Thyroid gland (tissue), 4 donors: ENCODE measurements at regions not wholly inside any gene's neighbourhood (a gene's known extent, or its start where the extent isn't known, plus 50 kb on each side); places are given as distances from the start of the nearest gene placed in this dataset.

Experiments used
- CTCF ChIP-seq, 6 experiments: fragments of 200-600 bp in 3 of 6; fragments of 450-650 bp in 3 of 6; sonication (generic) in 3 of 6; IDR thresholded peaks; one replicate each; pipeline ENCODE4 v1.5.1; 2016 to 2019; ENCODE audit warnings: antibody characterized with exemption in 6 of 6, mild to moderate bottlenecking in 2 of 6, inconsistent platforms in 1 of 6, moderate library complexity in 1 of 6
- POLR2A ChIP-seq, 2 donors: fragments of 450-650 bp; IDR thresholded peaks; one replicate each; pipeline ENCODE4 v1.6.1; 2017; ENCODE audit warnings: antibody characterized with exemption in 2 of 2, mild to moderate bottlenecking in 2 of 2, moderate library complexity in 1 of 2

DNA sequence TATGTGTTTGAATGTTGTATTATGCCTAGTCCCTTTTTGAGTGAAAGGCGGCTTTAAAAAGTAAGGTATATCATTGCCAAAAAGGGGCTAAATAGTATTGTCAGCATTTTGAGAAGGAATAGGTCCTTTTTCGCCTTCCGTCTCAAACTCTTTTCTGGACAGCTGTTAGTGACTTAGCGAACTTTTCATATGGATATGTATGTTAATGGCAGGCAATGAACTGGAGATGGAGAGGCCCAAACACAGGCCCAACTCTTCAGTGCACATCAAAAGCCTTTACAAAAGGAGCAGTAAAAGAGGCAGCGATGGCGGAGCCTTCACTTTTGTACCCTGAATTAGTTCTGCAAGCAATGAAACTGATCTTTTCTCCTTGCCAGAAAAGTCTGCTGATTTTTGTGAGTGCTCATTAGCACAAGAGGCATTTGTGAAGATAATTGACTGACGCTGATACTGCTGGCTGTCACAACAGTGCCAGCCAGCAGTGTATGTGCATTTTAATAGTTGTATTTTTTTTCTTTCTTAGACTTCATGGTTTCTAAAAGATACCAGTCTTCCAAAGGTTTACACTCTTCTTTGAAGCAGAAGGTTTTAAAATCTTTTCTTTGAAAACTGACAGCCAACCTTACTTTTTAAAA lies 243.7 kb upstream of the SP8 start:
- no peak for TF ChIP-seq POLR2A (IDR thresholded peaks at IDR 0.05)
- no peak for TF ChIP-seq CTCF (IDR thresholded peaks at IDR 0.05)
